ENCODE measurements at regions not wholly inside any gene's neighbourhood (a gene's known extent, or its start where the extent isn't known, plus 50 kb on each side); places are given as distances from the start of the nearest gene placed in this dataset.
A peak's percentile ranks its signal among the peaks of the same experiment; 100 is the strongest.

- Mint-ChIP-seq H3K27ac (no peak overlapping the region), H3K4me3 (no peak overlapping the region), H3K36me3 (no peaks in the 10 kb centered on the region), H3K9me3 (peaks cover 0 to 4% (median 0%) of the 10 kb centered on the region in 5 donors), H3K4me1 (no peaks in the 10 kb centered on the region), H3K27me3 (peaks cover 0 to 1% of the 10 kb centered on the region in 2 donors)
- Histone ChIP-seq H3K27ac (ENCODE audit: low read depth, low read length) (no peak overlapping the region), H3K36me3 (ENCODE audit: insufficient read depth, low read length) (no peaks in the 10 kb centered on the region), H3K9me3 (ENCODE audit: low read length) (no peaks in the 10 kb centered on the region), H3K4me3 (ENCODE audit: low read length) (no peak overlapping the region), H3K4me1 (ENCODE audit: insufficient read depth, low read length) (no peaks in the 10 kb centered on the region), H3K27me3 (ENCODE audit: insufficient read depth, low read length, poor library complexity, severe bottlenecking) (no peaks in the 10 kb centered on the region)
- no peak for DNase-seq
- CTCF ChIA-PET, result no interaction called here
- POLR2A ChIA-PET, result no interaction called here
These were observed 371.3 kb downstream of the IRS2 start for GRCh38 chr13:109415057-109415456.

- no peak overlapping the region for H3K27ac Mint-ChIP-seq
- no peaks in the 10 kb centered on the region for H3K4me1 ChIP-seq (ENCODE audit: insufficient read depth, low read length)
- ChIA-PET POLR2A (no interaction called here), CTCF (no interaction called here)
- no peaks in the 10 kb centered on the region for H3K36me3 ChIP-seq (ENCODE audit: insufficient read depth, low read length)
- no peaks in the 10 kb centered on the region for H3K27me3 ChIP-seq (ENCODE audit: insufficient read depth, low read length, poor library complexity, severe bottlenecking)
- no peaks in the 10 kb centered on the region for H3K36me3 Mint-ChIP-seq
- H3K4me1 Mint-ChIP-seq, result no peaks in the 10 kb centered on the region
- H3K4me3 ChIP-seq (ENCODE audit: low read length), result no peak overlapping the region
- no peaks in the 10 kb centered on the region for H3K9me3 ChIP-seq (ENCODE audit: low read length)
- peaks cover 0 to 7% (median 0%) of the 10 kb centered on the region in 5 donors for H3K9me3 Mint-ChIP-seq
- DNase-seq, result no peak
- H3K4me3 Mint-ChIP-seq, result no peak overlapping the region
- H3K27me3 Mint-ChIP-seq, result peaks cover 0 to 4% of the 10 kb centered on the region in 2 donors
- H3K27ac ChIP-seq (ENCODE audit: low read depth, low read length), result no peak overlapping the region
These were observed 374.0 kb downstream of the IRS2 start for GRCh38 chr13:109412283-109412901.

GRCh38 chr13:109410868-109411267, 375.5 kb downstream of the IRS2 start:
- no peaks in the 10 kb centered on the region for H3K36me3 Mint-ChIP-seq
- DNase-seq, result no peak

GRCh38 chr13:109408591-109409382, 377.6 kb downstream of the IRS2 start:
- POLR2A ChIA-PET, result no interaction called here
- Histone ChIP-seq H3K27ac (ENCODE audit: low read depth, low read length) (no peak overlapping the region), H3K9me3 (ENCODE audit: low read length) (no peaks in the 10 kb centered on the region), H3K4me3 (ENCODE audit: low read length) (no peak overlapping the region), H3K4me1 (ENCODE audit: insufficient read depth, low read length) (no peaks in the 10 kb centered on the region), H3K36me3 (ENCODE audit: insufficient read depth, low read length) (no peaks in the 10 kb centered on the region), H3K27me3 (ENCODE audit: insufficient read depth, low read length, poor library complexity, severe bottlenecking) (no peaks in the 10 kb centered on the region)
- no peaks in the 10 kb centered on the region for H3K36me3 Mint-ChIP-seq
- CTCF ChIA-PET, result no interaction called here
- H3K4me3 Mint-ChIP-seq, result no peak overlapping the region
- no peaks in the 10 kb centered on the region for H3K4me1 Mint-ChIP-seq
- peak overlapping the region in 1 of 8 donors; percentile 69 for H3K27ac Mint-ChIP-seq
- DNase-seq, result no peak
- peaks cover 0 to 2% of the 10 kb centered on the region in 2 donors for H3K27me3 Mint-ChIP-seq
- peaks cover 0 to 3% (median 0%) of the 10 kb centered on the region in 5 donors for H3K9me3 Mint-ChIP-seq

More at GRCh38 chr13:109410868-109411267, 375.5 kb downstream of the IRS2 start:
- no peaks in the 10 kb centered on the region for H3K4me1 Mint-ChIP-seq
- POLR2A ChIA-PET, result no interaction called here
- no peak overlapping the region for H3K27ac Mint-ChIP-seq
- no peaks in the 10 kb centered on the region for H3K4me1 ChIP-seq (ENCODE audit: insufficient read depth, low read length)
- H3K4me3 Mint-ChIP-seq, result no peak overlapping the region
- peaks cover 0 to 4% of the 10 kb centered on the region in 2 donors for H3K27me3 Mint-ChIP-seq
- CTCF ChIA-PET, result no interaction called here
- H3K9me3 ChIP-seq (ENCODE audit: low read length), result no peaks in the 10 kb centered on the region
- no peak overlapping the region for H3K27ac ChIP-seq (ENCODE audit: low read depth, low read length)
- no peaks in the 10 kb centered on the region for H3K27me3 ChIP-seq (ENCODE audit: insufficient read depth, low read length, poor library complexity, severe bottlenecking)
- peaks cover 0 to 3% (median 0%) of the 10 kb centered on the region in 5 donors for H3K9me3 Mint-ChIP-seq
- no peaks in the 10 kb centered on the region for H3K36me3 ChIP-seq (ENCODE audit: insufficient read depth, low read length)
- no peak overlapping the region for H3K4me3 ChIP-seq (ENCODE audit: low read length)

- DNase-seq, result no peak
- no peak overlapping the region for H3K27ac Mint-ChIP-seq
- peaks cover 0 to 3% (median 0%) of the 10 kb centered on the region in 5 donors for H3K9me3 Mint-ChIP-seq
- no peaks in the 10 kb centered on the region for H3K4me1 Mint-ChIP-seq
- H3K4me1 ChIP-seq (ENCODE audit: insufficient read depth, low read length), result no peaks in the 10 kb centered on the region
- POLR2A ChIA-PET, result no interaction called here
- no peaks in the 10 kb centered on the region for H3K9me3 ChIP-seq (ENCODE audit: low read length)
- H3K4me3 Mint-ChIP-seq, result no peak overlapping the region
- H3K36me3 ChIP-seq (ENCODE audit: insufficient read depth, low read length), result no peaks in the 10 kb centered on the region
- H3K27ac ChIP-seq (ENCODE audit: low read depth, low read length), result no peak overlapping the region
- no peaks in the 10 kb centered on the region for H3K36me3 Mint-ChIP-seq
- CTCF ChIA-PET, result no interaction called here
- H3K27me3 Mint-ChIP-seq, result peaks cover 0 to 2% of the 10 kb centered on the region in 2 donors
- no peak overlapping the region for H3K4me3 ChIP-seq (ENCODE audit: low read length)
- no peaks in the 10 kb centered on the region for H3K27me3 ChIP-seq (ENCODE audit: insufficient read depth, low read length, poor library complexity, severe bottlenecking)
These were observed 379.9 kb downstream of the IRS2 start for GRCh38 chr13:109406376-109406992.

GRCh38 chr13:109403012-109403421, 383.4 kb downstream of the IRS2 start:
- no peaks in the 10 kb centered on the region for H3K36me3 Mint-ChIP-seq
- H3K27me3 ChIP-seq (ENCODE audit: insufficient read depth, low read length, poor library complexity, severe bottlenecking), result no peaks in the 10 kb centered on the region
- H3K4me3 ChIP-seq (ENCODE audit: low read length), result no peak overlapping the region
- no peaks in the 10 kb centered on the region for H3K27me3 Mint-ChIP-seq
- no peak overlapping the region for H3K27ac Mint-ChIP-seq
- H3K36me3 ChIP-seq (ENCODE audit: insufficient read depth, low read length), result no peaks in the 10 kb centered on the region
- ChIA-PET POLR2A (no interaction called here), CTCF (no interaction called here)
- no peaks in the 10 kb centered on the region for H3K4me1 ChIP-seq (ENCODE audit: insufficient read depth, low read length)
- peaks cover 0 to 8% (median 2%) of the 10 kb centered on the region in 5 donors for H3K9me3 Mint-ChIP-seq
- H3K9me3 ChIP-seq (ENCODE audit: low read length), result no peaks in the 10 kb centered on the region
- H3K4me3 Mint-ChIP-seq, result no peak overlapping the region
- H3K4me1 Mint-ChIP-seq, result no peaks in the 10 kb centered on the region
- H3K27ac ChIP-seq (ENCODE audit: low read depth, low read length), result no peak overlapping the region
- no peak for DNase-seq

GRCh38 chr13:109401891-109402290, 384.5 kb downstream of the IRS2 start:
- Histone ChIP-seq H3K27ac (ENCODE audit: low read depth, low read length) (no peak overlapping the region), H3K4me1 (ENCODE audit: insufficient read depth, low read length) (no peaks in the 10 kb centered on the region), H3K9me3 (ENCODE audit: low read length) (no peaks in the 10 kb centered on the region), H3K36me3 (ENCODE audit: insufficient read depth, low read length) (no peaks in the 10 kb centered on the region), H3K27me3 (ENCODE audit: insufficient read depth, low read length, poor library complexity, severe bottlenecking) (no peaks in the 10 kb centered on the region), H3K4me3 (ENCODE audit: low read length) (no peak overlapping the region)
- no peaks in the 10 kb centered on the region for H3K4me1 Mint-ChIP-seq
- ChIA-PET POLR2A (no interaction called here), CTCF (no interaction called here)
- H3K4me3 Mint-ChIP-seq, result no peak overlapping the region
- H3K36me3 Mint-ChIP-seq, result no peaks in the 10 kb centered on the region
- no peak for DNase-seq
- H3K27ac Mint-ChIP-seq, result no peak overlapping the region
- no peaks in the 10 kb centered on the region for H3K27me3 Mint-ChIP-seq
- H3K9me3 Mint-ChIP-seq, result peaks cover 0 to 11% (median 2%) of the 10 kb centered on the region in 5 donors

GRCh38 chr13:109401307-109401706, 385.1 kb downstream of the IRS2 start:
- Mint-ChIP-seq H3K9me3 (peaks cover 0 to 11% (median 2%) of the 10 kb centered on the region in 5 donors), H3K27ac (no peak overlapping the region), H3K4me3 (no peak overlapping the region), H3K4me1 (no peaks in the 10 kb centered on the region), H3K36me3 (no peaks in the 10 kb centered on the region), H3K27me3 (peaks cover 0 to under 1% of the 10 kb centered on the region in 2 donors)
- no peak for DNase-seq
- H3K27me3 ChIP-seq (ENCODE audit: insufficient read depth, low read length, poor library complexity, severe bottlenecking), result no peaks in the 10 kb centered on the region
- no peak overlapping the region for H3K4me3 ChIP-seq (ENCODE audit: low read length)
- ChIA-PET CTCF (no interaction called here), POLR2A (no interaction called here)
- H3K9me3 ChIP-seq (ENCODE audit: low read length), result no peaks in the 10 kb centered on the region
- no peaks in the 10 kb centered on the region for H3K4me1 ChIP-seq (ENCODE audit: insufficient read depth, low read length)
- H3K36me3 ChIP-seq (ENCODE audit: insufficient read depth, low read length), result no peaks in the 10 kb centered on the region
- H3K27ac ChIP-seq (ENCODE audit: low read depth, low read length), result no peak overlapping the region

Data from CD8-positive, alpha-beta memory T cell (primary cell).